HG02870 (cell line): ENCODE measurements at regions not wholly inside any gene's neighbourhood (a gene's known extent, or its start where the extent isn't known, plus 50 kb on each side); places are given as distances from the start of the nearest gene placed in this dataset.

Experiments
- ATAC-seq: cut with Tn5 transposase; IDR thresholded peaks from one replicate; pipeline ENCODE4 v1.9.1; 2021; ENCODE audit warnings: mild to moderate bottlenecking, moderate library complexity; ENCODE audit not compliant: unreplicated experiment

DNA sequence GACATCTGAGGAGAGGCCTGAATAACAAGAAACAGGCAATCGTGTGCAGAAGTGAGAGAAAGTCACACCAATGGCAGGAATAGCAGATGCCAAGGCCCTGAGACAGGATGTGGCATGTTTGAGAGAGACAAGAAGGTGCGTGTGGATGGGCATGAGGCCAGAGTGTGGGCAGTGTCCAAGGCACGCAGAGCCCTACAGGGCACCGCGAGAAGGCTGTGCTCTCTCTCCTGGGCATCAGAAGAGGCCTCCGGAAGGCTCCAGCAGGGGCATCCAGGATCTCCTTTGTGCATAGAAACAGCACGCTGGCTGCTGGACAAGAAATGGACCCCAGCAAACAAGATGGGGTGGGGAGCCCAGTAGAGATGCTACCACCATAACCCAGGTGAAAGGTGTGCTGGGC is 239.0 kb upstream of the RAB6C start:
- ATAC-seq = no peak

DNA sequence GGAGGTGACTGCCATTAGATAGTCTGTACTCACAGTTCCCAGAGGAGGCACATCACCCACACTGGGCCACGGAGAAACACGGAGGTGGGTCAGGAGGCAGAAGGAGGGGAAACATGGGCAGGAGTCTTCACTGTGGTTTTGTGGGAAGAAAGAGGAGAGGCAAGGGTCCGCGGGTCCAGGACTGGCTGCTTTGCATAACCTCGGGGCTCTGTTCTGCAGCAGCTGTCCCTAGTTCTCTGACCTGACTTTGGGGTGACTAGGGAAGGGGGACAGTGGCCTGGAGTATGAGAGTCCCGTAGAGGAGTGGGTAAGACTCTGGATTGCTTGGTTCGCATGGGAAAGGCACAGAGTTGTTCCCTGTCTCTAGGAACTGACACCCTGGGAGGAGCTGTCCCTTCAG is 238.3 kb upstream of the RAB6C start:
- no peak for ATAC-seq

- no peak for ATAC-seq
Measured at GRCh38 chr2:129741623-129742022, 237.8 kb upstream of the RAB6C start.

GRCh38 chr2:129742415-129743180 is 236.9 kb upstream of the RAB6C start:
- no peak for ATAC-seq

- ATAC-seq = no peak
Measured at GRCh38 chr2:129744141-129744540, 235.3 kb upstream of the RAB6C start.

DNA sequence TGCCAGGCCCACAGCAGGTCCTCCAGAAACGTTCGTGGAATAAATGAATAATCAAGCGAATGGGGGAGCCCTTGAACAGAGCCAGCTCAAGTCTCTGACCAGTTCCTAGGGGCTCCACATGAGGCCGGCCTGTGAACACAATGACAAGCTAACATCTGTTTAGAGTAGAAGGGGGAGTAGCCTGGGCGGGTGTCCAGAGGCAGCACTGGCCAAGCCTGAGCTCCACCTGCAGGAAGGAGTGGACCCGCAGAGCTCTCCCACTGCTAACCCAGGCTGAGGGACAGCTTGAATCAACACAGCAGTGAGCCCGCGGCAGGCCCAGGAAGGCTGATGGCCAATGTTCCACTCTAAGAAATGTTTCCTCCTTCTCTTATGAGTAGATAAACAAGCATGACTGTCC is 234.8 kb upstream of the RAB6C start:
- ATAC-seq = no peak

DNA sequence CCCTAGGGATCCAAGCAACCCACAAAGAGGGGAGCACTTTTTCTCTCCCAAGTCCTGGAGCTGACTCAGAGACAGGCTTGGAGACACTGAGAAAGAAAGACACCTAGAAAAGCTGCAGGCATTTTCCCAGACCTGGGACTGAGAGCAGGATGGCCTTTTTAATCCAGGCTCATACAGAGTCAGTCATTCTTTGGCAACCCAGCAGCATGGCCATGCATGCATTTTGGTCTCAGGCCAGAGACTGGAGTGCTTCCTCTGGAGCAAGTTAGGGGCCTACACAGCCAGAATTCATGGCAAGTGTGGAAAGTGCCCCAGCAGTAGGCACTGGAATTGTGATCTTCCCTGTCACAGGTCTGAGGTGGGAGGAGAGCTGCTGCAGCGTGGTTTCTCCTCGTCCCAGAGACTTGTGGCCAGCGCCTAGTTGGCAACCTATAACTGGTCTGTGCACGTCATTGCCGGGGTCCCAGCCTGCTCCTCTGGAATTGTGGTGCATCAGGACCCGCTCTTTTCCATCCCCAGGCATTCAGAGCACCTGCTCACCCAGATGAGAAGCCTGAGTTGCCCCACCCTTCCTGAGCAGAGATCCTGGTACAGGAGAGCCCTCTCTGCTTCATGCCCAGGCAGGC is 231.9 kb upstream of the RAB6C start:
- no peak for ATAC-seq

DNA sequence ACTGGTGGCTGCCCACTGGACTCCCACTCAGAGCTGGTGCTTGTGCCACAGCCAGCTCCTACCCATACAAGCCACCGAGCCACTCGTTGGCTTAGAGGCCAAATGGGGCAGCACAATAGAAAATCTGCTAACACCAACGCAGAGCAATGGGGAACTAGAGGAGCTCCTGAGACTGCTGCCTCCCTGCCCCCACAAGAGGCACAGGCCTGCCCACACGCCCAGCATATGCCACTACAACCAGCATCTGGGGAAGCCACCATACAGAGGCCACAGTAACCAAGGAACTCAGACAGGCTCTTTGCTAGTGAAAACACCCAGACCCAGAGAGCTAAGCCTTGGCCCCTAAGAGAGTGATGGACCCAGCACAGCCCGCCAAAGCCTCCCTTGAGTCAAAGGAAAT is 231.2 kb upstream of the RAB6C start:
- ATAC-seq = no peak

GRCh38 chr2:129748653-129749052 is 230.8 kb upstream of the RAB6C start:
- ATAC-seq = no peak

GRCh38 chr2:129751409-129751808 is 228.1 kb upstream of the RAB6C start:
- no peak for ATAC-seq

DNA sequence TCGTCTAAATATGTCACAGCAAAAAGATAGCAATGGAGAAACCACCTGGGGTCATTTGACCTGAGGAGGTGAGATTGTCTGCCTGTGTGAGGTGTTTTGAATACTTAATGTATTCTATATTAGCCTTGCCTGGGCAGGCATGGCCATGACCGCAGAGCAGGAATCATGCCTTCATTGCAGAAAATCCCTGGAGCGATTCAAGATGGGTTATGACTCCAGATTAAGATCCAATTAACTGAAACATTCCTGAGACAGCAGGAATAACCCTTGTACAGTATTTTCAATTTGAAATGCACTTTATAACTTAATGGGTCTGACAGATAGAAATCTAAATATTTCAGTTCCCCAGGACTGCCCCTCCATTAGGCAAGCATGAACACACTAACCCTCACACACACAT is 227.3 kb upstream of the RAB6C start:
- no peak for ATAC-seq

DNA sequence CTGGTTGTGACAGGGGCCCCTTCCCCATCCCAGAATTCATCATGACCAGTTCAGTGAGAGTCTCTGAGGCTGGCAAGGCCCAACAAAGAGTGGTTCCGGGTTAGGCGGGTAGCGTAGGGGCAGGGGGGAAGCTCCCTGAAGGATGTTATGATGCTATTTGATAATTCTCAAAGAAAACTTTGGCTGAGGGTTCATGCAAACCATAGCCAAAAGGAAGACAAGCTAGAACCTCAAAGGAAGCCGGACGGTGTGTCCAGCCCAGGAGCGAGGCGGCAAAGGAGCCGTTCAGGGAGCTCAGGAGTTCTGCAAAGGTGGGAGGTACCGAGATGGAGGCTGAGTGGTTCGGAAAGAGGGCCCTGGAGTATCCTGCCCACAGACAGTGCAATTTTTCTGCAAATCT is 226.8 kb upstream of the RAB6C start:
- ATAC-seq = no peak

GRCh38 chr2:129753261-129753660 is 226.2 kb upstream of the RAB6C start:
- ATAC-seq = no peak

DNA sequence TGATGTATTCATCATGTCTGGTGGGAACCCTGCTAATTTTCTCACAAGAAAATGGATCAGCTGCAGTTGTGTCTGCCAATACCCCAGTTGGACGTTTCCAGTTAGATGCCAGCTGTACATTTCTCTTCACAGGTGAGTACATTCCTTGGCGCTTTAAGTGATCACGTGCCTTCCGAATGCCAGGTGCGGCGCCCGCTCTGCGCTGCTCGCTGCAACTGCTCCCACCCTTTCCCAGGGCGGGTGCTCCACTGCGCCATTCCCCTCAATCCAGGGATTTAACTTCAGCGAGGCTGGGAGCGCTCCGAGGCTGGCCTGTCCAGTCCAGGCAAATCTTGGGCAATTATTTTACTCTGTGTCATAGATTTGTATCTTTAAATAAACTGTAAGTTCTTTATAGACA is 225.0 kb upstream of the RAB6C start:
- no peak for ATAC-seq

GRCh38 chr2:129754831-129755230 is 224.6 kb upstream of the RAB6C start:
- no peak for ATAC-seq

DNA sequence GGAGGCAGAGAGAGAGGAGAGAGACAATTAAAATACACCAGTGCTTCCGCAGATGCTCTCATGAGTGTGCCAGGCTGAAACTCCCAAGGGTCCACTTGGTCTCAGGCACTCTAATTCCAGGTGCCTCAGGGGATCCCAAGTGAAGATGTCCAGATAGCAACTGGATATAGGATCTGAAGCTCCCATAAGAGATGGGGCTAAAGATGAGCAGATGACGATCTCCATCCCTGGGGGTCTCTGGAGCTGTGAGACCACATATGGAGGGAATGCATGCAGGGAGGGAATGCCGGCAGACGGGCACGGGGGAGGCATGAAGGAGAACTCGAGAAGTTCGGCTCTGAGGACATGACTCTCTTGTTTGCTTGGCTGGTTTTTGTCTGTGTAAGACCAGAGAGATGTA is 223.7 kb upstream of the RAB6C start:
- ATAC-seq = no peak

- no peak for ATAC-seq
Measured at GRCh38 chr2:129756276-129756675, 223.2 kb upstream of the RAB6C start.

DNA sequence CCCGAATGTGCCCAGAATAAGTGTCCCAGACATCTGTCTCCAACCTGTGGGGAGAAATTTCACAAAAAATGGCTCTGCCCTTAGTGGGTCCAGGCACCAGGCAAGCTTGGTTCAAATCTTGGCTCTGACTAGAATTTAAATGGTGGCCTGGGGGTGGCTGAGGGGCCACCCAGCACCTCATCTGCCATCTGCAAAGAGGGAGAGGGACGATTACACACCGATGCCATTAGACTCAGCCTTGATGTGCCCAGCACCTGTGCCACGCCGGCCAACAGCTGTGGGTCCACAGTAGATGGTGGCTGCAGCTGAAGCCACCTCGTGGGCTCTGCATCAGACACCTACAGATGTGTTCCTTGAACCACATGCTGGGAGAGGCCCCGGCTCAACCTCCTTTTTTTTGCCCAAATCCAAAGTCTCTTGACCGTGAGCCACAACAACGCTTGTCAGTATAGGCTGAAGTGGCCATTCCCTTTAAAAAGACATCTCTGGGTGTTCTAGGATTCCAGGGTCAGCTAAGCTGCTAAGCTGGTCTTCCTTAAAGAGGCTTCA is 222.0 kb upstream of the RAB6C start:
- ATAC-seq = no peak

- no peak for ATAC-seq
Measured at GRCh38 chr2:129757915-129758783, 221.3 kb upstream of the RAB6C start.

GRCh38 chr2:129758784-129759471 is 220.5 kb upstream of the RAB6C start:
- ATAC-seq = no peak

- ATAC-seq = no peak
Measured at GRCh38 chr2:129759472-129760010, 219.9 kb upstream of the RAB6C start.
